OCI-LY3 (cell line): ENCODE measurements at regions not wholly inside any gene's neighbourhood (a gene's known extent, or its start where the extent isn't known, plus 50 kb on each side); places are given as distances from the start of the nearest gene placed in this dataset.
A peak's percentile ranks its signal among the peaks of the same experiment; 100 is the strongest.

ENCODE experiments used
- H2AFZ ChIP-seq: fragments of 200-600, 300-600 bp; shearing (Covaris generic); 2 replicates; pipeline ENCODE4 v1.6.0; 2014; ENCODE audit warnings: antibody characterized with exemption, low read depth, low read length
- H3K27ac ChIP-seq: fragments of 200-600, 300-600 bp; sonication (generic); 2 replicates; pipeline ENCODE4 v1.5.1; 2014; ENCODE audit warnings: mild to moderate bottlenecking, low read length, moderate library complexity, mixed read lengths
- H3K27me3 ChIP-seq: fragments of 200-600, 300-600 bp; sonication (generic); 2 replicates; pipeline ENCODE4 v1.6.1; 2014; ENCODE audit warnings: low read depth, low read length, mixed read lengths
- H3K36me3 ChIP-seq: fragments of 200-600, 300-600 bp; sonication (generic); replicated peaks from 2 replicates; pipeline ENCODE3; 2014; ENCODE audit warnings: low read depth, low read length, mixed read lengths
- H3K4me1 ChIP-seq: fragments of 300-600, 200-600 bp; sonication (generic); 2 replicates; pipeline ENCODE4 v1.6.1; 2014; ENCODE audit warnings: low read length, mixed read lengths
- H3K4me2 ChIP-seq: fragments of 200-600, 300-600 bp; sonication (generic); 2 replicates; pipeline ENCODE4 v1.6.1; 2014; ENCODE audit warnings: low read length, mixed read lengths
- H3K4me3 ChIP-seq: fragments of 300-600, 200-600 bp; sonication (generic); 2 replicates; pipeline ENCODE4 v1.5.1; 2014; ENCODE audit warnings: antibody characterized with exemption, mild to moderate bottlenecking, low read length, moderate library complexity
- H3K79me2 ChIP-seq: fragments of 300-600, 200-600 bp; shearing (Covaris generic); 2 replicates; pipeline ENCODE4 v1.6.1; 2014; ENCODE audit warnings: mild to moderate bottlenecking, low read length, mixed read lengths
- H3K9ac ChIP-seq: fragments of 300-600, 200-600 bp; shearing (Covaris generic); 2 replicates; pipeline ENCODE4 v1.6.0; 2014; ENCODE audit warnings: mild to moderate bottlenecking, low read length, moderate library complexity
- H3K9me3 ChIP-seq: fragments of 200-600, 300-600 bp; shearing (Covaris generic); 2 replicates; pipeline ENCODE4 v1.6.1; 2014; ENCODE audit warnings: low read length, mixed read lengths; ENCODE audit not compliant: insufficient read depth
- H4K20me1 ChIP-seq: fragments of 200-600, 300-600 bp; sonication (generic); 2 replicates; pipeline ENCODE4 v1.6.1; 2016; ENCODE audit warnings: low read length, mixed read lengths; ENCODE audit not compliant: insufficient read depth
- CTCF ChIP-seq: fragments of 200-600, 300-600 bp; sonication (generic); IDR thresholded peaks from 2 replicates; pipeline ENCODE4 v1.5.1; 2014; ENCODE audit warnings: antibody characterized with exemption, low read length, low read depth
- EZH2phosphoT487 ChIP-seq: fragments of 200-600 bp; shearing (Covaris generic); IDR thresholded peaks from 2 replicates; pipeline ENCODE4 v1.6.1; 2018; ENCODE audit warnings: antibody characterized with exemption, mixed run types, low read depth

DNA sequence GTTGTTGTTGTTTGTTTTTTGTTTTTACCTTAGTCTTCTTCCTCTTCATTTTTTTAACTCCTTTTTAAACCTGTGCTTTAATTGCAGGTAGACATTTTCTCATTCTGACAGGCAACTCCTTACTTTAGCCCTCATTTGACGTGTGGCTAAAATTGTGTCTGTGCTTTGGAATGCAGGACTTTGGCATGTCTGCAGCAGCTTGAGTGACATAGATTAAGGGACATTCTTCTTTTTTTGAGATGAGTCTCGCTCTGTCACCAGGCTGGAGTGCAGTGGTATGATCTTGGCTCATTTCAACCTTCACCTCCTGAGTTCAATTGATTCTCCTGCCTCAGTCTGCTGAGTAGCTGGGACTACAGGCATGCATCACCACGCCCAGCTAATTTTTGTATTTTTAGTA is 100.8 kb downstream of the FAT3 start:
- H3K27ac ChIP-seq, result no peak overlapping the region
- no peak overlapping the region for H3K4me3 ChIP-seq
- TF ChIP-seq CTCF, result no peak
- no peak for TF ChIP-seq EZH2phosphoT487
- H3K9ac ChIP-seq, result no peak overlapping the region
- peaks cover 4% of the 10 kb centered on the region; the same call in 1 of the 2 replicates for H3K4me1 ChIP-seq
- H2AFZ ChIP-seq, result no peak overlapping the region
- H3K27me3 ChIP-seq, result no peaks in the 10 kb centered on the region
- no peaks in the 10 kb centered on the region for H4K20me1 ChIP-seq
- no peak overlapping the region for H3K4me2 ChIP-seq
- H3K9me3 ChIP-seq, result no peaks in the 10 kb centered on the region; the same call in 1 of the 2 replicates
- no peaks in the 10 kb centered on the region for H3K79me2 ChIP-seq
- H3K36me3 ChIP-seq, result no peaks in the 10 kb centered on the region

DNA sequence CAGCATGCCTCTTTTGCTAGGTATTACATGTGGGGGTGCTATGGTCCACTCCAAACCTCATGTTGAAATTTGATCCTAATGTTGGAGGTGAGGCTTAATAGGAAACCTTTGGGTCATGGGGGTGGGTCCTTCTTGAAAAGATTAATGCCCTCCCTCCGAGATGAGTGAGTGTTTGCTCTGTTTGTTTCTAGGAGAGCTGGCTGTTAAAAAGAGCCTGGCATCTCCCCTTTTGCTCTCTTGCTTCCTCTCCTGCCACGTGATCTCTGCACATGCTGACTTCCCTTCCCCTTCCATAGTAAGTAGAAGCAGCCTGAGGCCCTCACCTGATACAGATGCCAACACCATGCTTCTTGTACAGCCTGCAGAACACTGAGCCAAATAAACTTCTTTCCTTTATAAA is 104.5 kb downstream of the FAT3 start:
- TF ChIP-seq EZH2phosphoT487 (no peak), CTCF (no peak)
- 0 out of 2 replicates have a peak overlapping the region, but pooled peaks have one; percentile 32 for H2AFZ ChIP-seq
- peaks cover 4% of the 10 kb centered on the region; the same call in 1 of the 2 replicates for H3K4me1 ChIP-seq
- no peaks in the 10 kb centered on the region for H3K36me3 ChIP-seq
- no peaks in the 10 kb centered on the region for H3K9me3 ChIP-seq
- no peaks in the 10 kb centered on the region for H3K79me2 ChIP-seq
- no peaks in the 10 kb centered on the region for H4K20me1 ChIP-seq
- no peak overlapping the region for H3K4me2 ChIP-seq
- no peaks in the 10 kb centered on the region for H3K27me3 ChIP-seq
- H3K4me3 ChIP-seq, result no peak overlapping the region
- H3K9ac ChIP-seq, result no peak overlapping the region
- no peak overlapping the region for H3K27ac ChIP-seq

- Histone ChIP-seq H3K9ac (no peak overlapping the region), H3K4me2 (no peak overlapping the region), H2AFZ (no peak overlapping the region)
Measured at GRCh38 chr11:92329646-92330045, 105.0 kb downstream of the FAT3 start.

DNA sequence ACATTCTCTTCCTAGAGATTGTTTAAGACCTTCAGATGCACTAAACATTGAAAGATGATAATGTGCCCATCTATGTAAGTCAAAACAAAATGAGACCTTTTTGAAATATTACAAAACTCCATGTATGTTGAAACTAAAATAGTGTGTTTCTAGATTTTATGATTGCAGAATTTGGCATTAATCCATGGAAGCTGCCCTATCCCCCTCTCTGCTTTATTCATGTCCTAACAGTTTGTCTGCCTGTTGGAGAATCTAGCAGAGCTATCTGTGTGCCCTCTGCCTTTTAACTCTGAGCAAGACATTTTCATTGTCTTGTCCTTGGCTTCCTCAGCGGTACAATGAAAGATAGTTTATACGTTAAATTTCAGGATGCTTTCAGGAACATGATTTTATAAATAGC is 105.5 kb downstream of the FAT3 start:
- Histone ChIP-seq H3K27ac (no peak overlapping the region), H3K4me3 (no peak overlapping the region), H3K79me2 (no peaks in the 10 kb centered on the region), H3K27me3 (no peaks in the 10 kb centered on the region), H3K4me2 (no peak overlapping the region), H4K20me1 (no peaks in the 10 kb centered on the region), H3K36me3 (no peaks in the 10 kb centered on the region), H3K9ac (no peak overlapping the region), H2AFZ (no peak overlapping the region), H3K4me1 (peaks cover 4% of the 10 kb centered on the region; the same call in 1 of the 2 replicates), H3K9me3 (no peaks in the 10 kb centered on the region)
- TF ChIP-seq CTCF (no peak), EZH2phosphoT487 (no peak)

More at GRCh38 chr11:92329646-92330045, 105.0 kb downstream of the FAT3 start:
- Histone ChIP-seq H3K4me1 (peaks cover 4% of the 10 kb centered on the region; the same call in 1 of the 2 replicates), H3K9me3 (no peaks in the 10 kb centered on the region), H3K4me3 (no peak overlapping the region), H4K20me1 (no peaks in the 10 kb centered on the region), H3K27ac (no peak overlapping the region), H3K36me3 (no peaks in the 10 kb centered on the region), H3K27me3 (no peaks in the 10 kb centered on the region), H3K79me2 (no peaks in the 10 kb centered on the region)
- TF ChIP-seq EZH2phosphoT487 (no peak), CTCF (no peak)
